GM23248 (cell line): ENCODE measurements at regions not wholly inside any gene's neighbourhood (a gene's known extent, or its start where the extent isn't known, plus 50 kb on each side); places are given as distances from the start of the nearest gene placed in this dataset.

Experiments
- EZH2 ChIP-seq: fragments of 200-600 bp; sonication (generic); IDR thresholded peaks from 2 replicates; pipeline ENCODE4 v1.6.1; 2018; ENCODE audit warnings: antibody characterized with exemption, mild to moderate bottlenecking; ENCODE audit not compliant: insufficient read depth, poor library complexity, severe bottlenecking
- EZH2phosphoT487 ChIP-seq: fragments of 200-600 bp; sonication (generic); IDR thresholded peaks from 2 replicates; pipeline ENCODE4 v1.6.1; 2018; ENCODE audit warnings: antibody characterized with exemption, moderate library complexity, mild to moderate bottlenecking, low read depth; ENCODE audit not compliant: insufficient read depth

DNA sequence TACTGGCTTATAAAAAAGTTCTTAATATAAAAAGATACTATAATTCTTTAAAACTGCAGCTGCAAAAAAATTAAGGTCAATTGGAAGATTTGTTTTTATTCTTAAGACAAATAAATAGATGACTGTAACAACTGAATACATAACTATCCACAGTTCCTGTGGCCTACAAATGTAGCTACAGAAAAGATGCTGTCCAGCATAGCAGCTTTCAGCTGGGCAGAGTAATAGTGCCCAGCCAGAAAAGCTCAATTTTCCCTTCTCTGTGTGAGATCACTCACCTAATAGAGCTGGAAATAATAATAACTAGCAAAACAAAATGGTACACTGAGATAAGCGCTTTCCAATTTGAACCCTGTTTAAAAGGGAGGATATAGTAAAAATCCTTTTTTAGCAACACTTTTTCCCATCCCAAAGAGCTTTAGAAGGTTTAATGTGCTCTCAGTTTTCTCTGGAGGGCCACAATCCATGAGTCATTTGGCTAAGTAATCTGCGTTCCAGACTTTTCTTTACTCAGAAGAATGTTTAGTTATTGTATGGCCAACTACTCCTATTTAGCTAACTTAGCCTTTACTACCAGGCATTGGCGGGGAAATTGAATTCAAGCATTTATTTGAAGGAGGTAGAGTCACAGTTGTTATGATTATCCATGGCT lies 158.1 kb upstream of the SLC39A10 start:
- TF ChIP-seq EZH2 (no peak), EZH2phosphoT487 (no peak)
